Activated T-helper 1 cell treated with anti-CD3 and anti-CD28 coated beads, Interleukin-2, amount 50 U/mL, for 16 hours (primary cell): ENCODE measurements at regions not wholly inside any gene's neighbourhood (a gene's known extent, or its start where the extent isn't known, plus 50 kb on each side); places are given as distances from the start of the nearest gene placed in this dataset.
"Not testable (repeated sequence)": the region's sequence is repeated elsewhere in the genome, so short reads cannot be mapped to it uniquely, and the experiment has no call there.

Experiments
- DNase-seq, 2 donors: peaks; one replicate each; pipeline ENCODE4 v3.0.0-alpha.2; 2020; ENCODE audit warnings: low read depth in 1 of 2, low spot score in 1 of 2

DNA sequence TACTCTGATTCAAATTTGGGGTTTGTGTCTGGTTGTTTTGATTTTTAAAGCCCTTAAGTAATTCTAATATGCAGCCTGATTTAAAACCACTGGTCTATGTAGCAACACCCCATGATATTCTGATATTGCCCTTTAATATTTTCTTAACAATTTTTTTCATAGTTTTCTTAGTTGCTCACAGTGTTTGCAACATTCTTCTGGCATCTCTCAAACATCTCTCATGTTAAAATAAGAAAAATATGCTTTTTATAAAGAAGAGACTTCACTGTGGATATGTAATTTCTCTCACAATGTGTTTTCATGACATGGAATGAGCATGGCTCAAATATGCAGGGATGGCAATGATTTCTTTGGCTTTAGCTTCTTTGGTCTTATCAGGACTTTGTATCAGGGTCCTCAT is 183.7 kb downstream of the TAF11L14 start:
- DNase-seq: no peak

DNA sequence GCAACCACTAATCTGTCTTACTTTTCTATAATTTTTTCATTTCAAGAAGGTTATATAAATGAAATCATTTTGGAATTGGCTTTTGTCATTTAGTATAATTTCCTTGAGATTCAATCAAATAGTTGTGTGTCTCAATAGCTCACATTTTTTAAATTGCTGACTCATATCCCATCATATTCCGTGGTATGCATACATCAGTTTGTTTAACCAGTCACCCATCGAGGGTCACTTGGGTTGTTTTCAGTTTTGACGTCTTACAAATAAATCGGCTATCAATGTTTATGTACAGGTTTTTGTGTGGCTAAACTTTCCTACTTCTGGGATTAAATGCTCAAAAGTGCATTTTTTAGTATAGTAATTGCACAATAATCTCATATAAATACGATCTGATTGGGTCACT is 185.5 kb downstream of the TAF11L14 start:
- DNase-seq: no peak

DNA sequence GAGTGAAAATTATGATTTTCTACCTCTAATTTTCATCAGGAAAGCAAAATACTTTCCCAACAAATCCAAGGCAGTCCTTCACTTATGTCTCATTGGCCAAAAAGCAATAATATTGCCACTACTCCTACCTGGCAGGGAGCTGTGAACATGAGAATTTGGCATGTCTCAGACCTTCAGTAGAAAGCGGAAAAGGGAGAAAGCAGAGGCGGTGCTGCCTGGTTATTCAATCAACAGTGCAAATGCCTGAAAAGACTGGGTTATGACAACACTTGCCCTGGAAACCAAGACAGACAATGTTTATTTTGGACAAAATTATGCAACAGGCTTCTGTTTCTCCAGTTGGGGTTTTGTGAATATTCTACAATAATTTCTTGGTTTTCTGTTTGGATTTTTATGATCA is 194.4 kb downstream of the TAF11L14 start:
- DNase-seq: no peak

DNA sequence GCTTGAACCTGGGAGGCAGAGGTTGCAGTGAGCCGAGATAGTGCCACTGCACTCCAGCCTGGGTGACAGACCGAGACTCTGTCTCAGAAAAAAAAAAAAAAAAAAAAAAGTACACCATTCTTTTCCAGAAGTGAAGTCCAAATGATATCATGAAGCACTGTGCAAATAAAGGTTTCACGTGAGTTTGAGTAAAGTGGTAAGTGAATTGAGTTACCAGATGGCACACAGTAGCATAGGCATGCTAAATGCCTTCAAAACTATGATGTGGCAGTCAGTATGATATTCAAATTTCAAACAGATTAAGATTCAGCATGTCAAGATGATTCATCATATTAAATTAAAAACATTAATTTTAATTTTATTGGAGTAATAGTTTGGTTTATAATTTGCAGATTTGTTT is 195.2 kb downstream of the TAF11L14 start:
- DNase-seq: no peak

DNA sequence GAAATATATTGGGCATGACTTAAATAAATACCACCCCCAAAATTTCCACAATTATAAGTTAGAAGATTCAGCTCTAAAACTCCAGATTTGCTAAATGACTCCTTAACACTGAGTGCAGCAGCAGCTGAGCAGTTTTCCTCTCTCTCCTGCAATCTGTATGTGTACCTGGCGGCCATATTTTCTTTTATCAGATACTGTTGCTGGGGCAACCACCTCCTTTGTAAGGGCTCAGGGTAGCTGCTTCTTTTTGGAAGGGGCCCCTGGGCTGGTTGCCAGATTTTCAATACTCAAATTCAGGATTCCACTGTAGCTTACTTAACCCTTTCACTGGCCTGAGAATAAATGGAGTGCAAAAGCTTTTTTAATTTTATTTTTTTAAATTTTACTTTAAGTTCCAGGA is 197.0 kb downstream of the TAF11L14 start:
- DNase-seq: no peak

DNA sequence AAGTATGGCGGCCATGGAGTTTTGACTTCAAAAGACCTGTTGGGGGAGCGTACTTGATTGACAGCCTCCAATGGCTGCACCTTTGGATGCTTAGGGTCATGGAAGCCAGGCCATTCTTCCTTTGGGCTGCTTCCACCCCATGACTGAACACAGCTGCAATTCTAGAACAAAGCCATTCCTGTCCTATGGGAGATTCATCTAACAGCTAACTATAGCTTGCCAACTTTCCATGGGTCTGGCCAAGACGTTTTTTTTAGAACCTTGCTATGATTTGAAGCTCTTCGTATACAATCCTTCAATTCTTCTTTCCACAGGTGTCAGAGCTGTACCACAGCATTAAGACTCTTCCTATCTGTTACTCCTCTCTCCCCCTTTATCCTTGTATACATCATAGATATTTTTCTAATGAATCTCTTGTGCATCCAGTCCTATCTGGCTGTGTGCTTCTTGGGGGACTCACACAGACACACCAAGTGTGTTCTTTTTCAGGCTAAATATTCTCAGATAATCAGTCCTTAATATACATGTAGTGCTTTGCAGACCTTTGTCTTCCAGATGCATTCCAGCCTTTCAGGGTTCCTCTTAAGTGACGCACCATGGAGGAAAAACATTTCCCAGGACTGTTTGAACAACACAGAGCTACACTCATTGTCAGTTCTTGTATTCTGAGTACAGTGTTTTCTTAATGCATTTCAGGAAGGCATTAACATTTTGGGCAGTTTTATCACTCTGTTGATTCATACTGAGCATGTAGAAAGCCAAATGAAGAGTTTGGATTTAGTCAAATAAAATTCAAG is 198.9 kb downstream of the TAF11L14 start:
- no peak for DNase-seq

DNA sequence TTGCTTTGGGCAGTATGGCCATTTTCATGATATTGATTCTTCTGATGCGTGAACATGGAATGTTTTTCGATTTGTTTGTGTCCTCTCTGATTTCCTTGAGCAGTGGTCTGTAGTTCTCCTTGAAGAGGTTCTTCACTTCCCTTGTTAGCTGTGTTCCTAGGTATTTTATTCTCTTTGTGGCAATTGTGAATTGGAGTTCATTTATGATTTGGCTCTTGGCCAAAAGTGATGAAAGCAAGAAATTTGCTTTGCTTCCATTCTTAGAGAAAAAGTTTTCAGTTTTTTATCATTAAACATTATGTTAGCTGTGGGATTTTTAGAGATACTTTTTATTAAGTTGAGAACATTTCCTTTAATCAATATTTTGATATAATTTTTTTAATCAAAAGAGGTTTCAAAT is 203.5 kb downstream of the TAF11L14 start:
- no peak for DNase-seq

DNA sequence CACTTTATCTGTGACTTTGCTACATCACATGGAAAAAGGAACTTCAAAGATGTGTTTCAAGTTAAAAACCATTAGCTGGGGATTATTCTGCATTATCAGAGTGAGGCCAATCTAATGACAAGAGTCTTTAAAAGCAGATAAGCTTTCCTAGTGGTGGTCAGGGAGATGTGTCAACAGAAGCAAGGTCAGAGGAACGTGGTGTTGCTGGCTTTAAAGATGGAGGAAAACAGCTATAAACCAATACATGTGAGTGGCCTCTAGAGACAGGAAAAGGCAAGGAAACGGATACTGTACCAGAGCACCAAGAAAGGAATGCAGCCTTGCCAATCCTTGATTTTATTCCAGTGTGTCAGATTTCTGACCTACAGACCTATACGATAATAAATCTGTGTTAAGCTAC is 204.2 kb downstream of the TAF11L14 start:
- DNase-seq: no peak

DNA sequence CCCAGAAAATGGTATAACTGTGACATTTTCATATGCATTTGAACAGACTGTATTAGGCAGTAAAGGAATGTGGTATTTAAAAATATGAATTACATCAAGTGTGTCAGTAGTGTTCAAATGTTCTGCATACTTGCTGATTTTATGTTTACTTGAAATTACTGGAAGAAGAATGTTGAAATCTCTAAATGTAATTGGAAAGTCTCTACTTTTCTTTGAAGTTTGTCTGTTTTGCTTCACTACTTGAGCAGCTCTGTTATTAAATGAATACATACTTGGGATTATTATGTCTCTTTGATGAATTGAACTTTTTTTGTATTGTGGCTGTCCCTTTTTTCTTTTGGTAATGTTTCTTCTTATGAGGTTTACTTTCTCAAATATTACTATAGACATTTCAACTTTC is 205.6 kb downstream of the TAF11L14 start:
- DNase-seq: no peak

DNA sequence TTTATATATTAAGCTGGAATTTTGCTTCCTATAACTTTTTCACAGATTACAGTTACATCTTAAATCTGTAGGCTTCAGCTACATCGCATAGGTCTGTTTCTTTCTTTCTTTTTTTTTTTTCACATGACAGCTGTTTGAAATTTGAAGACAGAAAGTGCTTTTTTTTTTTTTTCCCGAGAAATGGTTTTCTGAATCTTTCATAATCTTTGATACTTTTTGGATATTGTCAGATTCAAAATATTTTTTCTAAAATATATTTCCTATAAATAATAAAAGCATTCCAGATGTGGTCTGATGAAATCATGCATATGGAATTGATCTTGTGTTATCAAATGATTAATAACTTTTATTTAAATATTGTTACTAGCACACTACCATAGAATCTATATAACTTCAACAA is 212.2 kb downstream of the TAF11L14 start:
- no peak for DNase-seq

DNA sequence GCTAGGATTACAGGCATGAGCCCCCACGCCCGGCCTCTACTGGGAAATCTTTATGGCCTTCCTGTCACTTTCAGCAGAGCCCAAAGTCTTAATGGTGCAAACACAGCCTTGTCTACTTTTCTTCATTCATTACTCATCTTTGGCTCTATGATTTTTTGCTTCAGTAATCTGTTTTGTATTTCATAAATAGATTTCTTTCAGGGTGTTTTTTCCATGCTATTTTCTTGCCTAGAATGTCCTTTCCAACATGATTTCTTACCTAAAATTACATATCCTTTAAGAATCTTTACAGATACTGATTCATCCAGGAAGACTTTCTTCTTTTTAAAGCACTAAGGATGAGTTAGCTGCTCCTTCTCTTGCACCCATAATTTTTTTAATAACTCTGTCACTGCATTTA is 213.0 kb downstream of the TAF11L14 start:
- no peak for DNase-seq

DNA sequence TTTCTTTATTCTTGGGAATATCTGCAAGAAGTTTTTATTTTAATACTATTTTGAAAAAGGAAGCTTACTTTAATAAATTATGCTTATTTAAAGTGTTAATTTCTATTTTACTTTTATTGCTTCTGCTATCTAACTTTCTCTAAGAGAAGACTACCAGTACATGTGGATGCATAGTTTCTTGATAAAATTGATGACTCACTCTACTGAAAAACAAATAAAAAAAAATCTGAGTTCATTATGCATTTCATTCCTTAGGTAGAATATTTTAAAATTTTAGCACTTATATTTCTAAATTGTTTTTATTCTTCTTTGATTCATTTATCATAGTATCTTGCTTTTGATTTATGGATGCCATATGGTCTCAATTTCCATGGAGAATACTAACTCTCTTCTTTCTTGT is 217.9 kb downstream of the TAF11L14 start:
- DNase-seq: no peak

DNA sequence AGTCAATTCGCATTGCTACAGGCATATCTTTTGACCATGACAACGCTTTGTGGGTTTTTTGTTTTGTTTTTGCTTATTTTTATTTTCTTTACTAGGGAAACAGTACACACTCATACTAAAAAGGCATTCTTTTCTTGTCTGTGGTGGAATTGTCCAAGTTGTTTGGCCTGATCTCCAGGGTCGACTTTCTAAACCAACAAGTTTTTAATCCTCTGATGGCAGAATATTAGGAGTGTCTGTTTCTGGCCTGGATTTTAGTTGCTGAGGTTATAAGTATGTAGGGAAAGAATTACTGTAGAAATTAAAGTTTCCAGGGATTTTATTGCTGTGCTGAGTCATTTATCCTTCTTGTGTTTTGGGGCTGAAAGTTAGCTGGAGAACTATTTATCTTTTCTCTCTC is 218.5 kb downstream of the TAF11L14 start:
- DNase-seq: no peak

DNA sequence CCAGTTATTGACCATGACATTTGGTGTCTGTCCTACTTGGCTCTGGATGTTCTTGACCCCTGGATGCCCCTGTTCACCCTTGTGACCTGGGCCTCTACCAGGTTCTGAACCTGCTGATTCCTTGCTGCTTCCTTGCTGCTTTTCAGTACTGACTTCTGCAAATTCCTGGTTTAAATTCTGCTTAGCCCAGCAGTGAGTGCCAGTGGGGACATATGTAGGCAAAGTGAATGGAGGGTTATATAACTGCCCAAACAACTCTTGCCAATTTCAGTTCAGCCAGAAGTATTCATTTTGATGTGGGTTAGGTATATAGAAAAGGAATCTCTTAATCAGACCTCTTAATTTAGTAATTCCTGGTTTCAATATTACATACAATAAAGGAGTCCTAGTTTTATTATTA is 220.6 kb downstream of the TAF11L14 start:
- DNase-seq: no peak

DNA sequence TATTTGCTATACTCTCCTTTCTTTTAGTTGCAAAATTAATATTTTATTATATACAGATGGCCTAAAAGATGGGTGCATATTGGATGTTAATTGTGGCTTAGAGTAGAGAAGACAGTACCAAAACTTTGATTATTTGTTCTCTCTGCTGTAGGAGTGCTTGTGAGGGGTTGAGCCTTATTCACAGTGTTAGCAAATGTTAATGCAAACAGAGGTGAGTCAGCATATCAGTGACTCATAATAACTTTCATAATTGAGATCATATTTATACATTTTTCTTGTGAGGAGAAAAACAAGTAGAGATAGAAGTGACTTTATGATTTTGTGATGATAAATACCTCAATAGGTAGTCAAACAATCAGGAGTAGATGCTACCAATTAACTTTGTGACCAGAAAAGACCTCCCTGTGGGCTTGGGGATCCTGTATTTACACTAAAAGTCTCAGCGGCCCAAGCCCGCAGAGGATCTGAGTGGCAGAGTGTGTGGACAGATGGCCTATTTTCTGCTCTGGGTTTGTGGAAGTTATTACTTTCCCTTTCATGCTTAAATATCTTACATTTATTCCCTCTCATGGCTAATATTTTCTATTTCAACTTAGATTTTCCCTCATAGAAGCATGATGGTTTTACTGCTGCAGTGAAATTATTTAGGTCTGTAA is 226.5 kb downstream of the TAF11L14 start:
- no peak for DNase-seq

DNA sequence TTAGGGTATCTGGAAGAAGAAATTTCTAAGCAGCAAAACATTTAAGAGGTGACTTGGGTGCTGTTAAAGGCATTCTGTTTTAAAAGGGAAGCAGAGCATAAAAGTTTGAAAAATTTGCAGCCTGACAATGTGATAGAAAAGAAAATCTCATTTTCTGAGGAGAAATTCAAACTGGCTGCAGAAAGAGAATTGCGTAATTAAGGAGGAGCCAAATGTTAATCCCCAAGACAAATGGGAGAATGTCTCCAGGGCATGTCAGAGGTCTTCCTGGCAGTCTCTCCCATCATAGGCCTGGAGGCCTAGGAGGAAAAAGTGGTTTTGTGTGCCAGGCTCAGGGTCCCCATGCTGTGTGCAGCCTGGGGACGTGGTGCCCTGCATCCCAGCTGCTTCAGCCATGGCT is 230.6 kb downstream of the TAF11L14 start:
- DNase-seq: not testable (repeated sequence)

DNA sequence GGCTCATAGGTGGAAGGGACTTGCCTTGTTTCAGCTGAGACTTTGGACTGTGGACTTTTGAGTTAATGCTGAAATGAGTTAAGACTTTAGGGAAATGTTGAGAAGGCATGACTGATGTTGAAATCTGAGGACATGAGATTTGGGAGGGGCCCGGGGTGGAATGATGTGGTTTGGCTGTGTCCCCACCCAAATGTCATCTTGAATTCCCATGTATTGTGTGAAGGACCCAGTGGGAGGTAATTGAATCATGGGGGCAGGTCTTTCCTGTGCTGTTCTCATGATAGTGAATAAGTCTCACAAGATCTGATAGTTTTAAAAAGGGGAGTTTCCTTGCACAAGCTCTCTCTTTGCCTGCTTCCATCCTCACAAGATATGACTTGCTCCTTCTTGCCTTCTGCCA is 231.7 kb downstream of the TAF11L14 start:
- not testable (repeated sequence) for DNase-seq

DNA sequence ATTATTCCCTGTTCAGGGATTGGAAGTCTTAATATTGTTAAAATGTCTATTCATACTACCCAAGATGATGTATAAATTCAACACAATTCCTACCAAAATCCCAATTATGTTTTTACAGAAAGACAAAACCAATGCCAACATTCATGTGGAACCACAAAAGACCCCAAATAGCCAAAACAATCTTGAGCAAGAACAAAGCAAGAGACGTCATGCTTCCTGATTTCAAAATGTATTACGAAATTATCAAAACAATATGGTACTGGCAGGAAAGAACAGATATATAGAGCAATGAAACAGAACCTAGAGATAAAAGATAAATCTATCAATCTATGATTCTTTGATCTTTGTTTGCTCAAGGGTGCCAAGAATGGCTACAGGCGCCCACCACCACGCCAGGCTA is 237.9 kb downstream of the TAF11L14 start:
- no peak for DNase-seq

DNA sequence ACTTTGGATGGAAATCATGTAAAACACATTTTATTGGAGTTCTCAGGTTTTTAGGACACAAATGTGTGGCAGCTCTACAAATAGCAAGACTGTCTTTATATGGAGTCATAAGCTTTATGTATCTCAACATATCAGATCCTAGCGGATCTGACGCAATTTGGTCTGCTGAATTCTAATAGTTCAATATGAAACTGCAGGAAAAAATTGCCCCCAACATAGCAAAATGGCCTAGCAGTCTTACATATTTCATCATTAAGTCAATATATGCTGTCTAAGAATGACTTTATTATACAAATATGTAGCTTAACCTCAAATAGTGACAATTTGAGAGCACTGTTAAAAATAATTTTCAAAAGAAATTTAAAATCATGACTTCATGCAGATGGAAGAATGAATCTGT is 244.3 kb downstream of the TAF11L14 start:
- no peak for DNase-seq

DNA sequence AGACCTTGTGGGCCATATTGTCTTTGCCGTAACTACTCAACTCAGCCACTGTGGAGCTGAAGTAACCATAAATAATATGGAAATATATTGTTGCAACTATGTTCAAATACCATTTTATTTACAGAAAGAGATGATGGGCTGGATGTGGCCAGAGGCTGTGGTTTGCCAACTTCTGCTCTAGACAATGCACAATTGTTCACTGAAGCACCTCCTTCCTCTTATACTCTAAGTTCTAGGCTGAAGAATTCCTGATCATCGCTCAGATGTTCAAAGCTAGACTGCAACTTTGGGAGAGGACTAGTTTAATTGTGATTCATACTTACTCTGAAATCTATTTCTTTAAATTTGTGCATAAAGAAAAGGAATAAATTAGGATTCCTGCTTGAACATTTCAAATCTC is 245.0 kb downstream of the TAF11L14 start:
- DNase-seq: no peak

DNA sequence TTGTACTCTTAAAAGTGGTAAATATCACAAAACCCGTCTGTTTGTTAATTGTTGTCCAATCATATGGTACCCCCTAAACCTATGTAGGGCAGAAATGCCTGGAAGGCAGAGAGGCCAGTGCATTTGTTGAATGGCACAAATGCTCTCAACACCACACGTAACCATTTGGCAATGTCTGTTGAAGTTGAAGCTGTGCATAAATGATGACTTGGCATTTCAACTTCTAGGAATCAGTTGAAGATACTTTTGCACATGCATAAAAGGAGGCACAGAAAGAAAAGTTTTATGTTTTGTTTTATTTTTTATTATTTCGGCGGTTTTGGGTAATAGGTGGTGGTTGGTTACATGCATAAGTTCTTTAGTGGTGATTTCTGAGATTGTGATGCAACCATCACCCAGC is 246.6 kb downstream of the TAF11L14 start:
- DNase-seq: no peak

DNA sequence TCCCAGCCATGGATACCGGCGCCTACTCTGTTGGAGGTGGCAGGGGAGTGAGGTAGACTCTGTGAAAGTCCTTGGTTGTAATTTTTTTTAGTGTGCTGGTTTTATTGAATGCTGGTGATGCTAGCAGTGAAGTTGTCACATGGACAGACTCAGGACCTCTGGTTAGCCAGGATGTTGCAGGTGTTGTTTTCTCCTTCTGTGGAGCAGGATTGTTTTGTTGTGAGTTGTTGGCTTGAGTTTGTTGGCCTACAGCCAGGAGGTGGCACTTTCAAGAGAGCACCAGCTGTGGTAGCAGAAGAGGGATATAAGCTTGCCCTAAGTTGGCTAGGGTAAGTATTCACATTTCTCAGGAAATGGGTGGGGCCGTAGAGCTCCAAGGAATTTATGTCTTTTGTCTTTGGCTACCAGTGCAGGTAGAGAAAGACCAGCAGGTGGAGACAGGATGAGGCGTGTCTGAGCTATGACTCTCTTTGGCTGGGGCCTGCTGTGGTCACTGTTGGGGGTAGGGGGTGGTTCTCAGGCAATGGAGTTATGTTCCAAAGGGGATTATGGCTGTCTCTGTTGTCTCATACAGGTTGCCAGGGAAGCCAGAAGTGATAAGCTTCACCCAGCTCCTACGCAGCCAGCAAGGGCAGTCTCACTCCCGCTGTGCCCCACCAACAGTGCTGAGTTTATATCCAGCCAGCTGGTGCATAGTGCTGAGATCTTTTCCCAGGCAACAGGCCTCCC is 248.7 kb downstream of the TAF11L14 start:
- no peak for DNase-seq
